ENCODE measurements at regions not wholly inside any gene's neighbourhood (a gene's known extent, or its start where the extent isn't known, plus 50 kb on each side); places are given as distances from the start of the nearest gene placed in this dataset.

DNA sequence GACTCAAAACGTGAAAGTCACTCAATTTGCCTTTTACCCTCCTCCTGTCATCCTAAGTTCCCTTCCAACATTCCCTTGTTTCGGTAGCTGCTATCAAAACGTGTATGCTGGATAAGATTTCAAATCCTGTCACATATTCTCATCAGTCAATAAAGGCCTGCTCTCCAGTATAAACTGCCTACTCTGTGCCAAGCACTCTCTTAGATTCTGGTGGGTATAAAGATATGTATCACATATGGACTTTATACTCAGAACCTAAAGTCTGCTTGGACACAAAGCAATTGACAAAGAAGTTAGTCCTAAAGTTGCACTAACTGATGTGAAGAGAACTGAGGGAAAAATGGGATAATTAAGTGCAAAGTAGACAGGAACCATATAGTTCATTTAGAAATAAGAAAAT lies 476.6 kb upstream of the MARCKS start:
- TF ChIP-seq POLR2AphosphoS5 (IDR thresholded peaks at IDR 0.05): no peak
- TF ChIP-seq, protein P1, sequence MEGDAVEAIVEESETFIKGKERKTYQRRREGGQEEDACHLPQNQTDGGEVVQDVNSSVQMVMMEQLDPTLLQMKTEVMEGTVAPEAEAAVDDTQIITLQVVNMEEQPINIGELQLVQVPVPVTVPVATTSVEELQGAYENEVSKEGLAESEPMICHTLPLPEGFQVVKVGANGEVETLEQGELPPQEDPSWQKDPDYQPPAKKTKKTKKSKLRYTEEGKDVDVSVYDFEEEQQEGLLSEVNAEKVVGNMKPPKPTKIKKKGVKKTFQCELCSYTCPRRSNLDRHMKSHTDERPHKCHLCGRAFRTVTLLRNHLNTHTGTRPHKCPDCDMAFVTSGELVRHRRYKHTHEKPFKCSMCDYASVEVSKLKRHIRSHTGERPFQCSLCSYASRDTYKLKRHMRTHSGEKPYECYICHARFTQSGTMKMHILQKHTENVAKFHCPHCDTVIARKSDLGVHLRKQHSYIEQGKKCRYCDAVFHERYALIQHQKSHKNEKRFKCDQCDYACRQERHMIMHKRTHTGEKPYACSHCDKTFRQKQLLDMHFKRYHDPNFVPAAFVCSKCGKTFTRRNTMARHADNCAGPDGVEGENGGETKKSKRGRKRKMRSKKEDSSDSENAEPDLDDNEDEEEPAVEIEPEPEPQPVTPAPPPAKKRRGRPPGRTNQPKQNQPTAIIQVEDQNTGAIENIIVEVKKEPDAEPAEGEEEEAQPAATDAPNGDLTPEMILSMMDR (IDR thresholded peaks at IDR 0.05): no peak
- no peak for TF ChIP-seq POLR2A (IDR thresholded peaks at IDR 0.05)
- DNase-seq (ENCODE audit: low spot score in 2 of 2): no peak
- H3K27me3 ChIP-seq: no peaks in the 10 kb centered on the region
- intact Hi-C loops (cut with DNase I; ENCODE audit: low total_unique reads): no loop called here
- no peaks in the 10 kb centered on the region for H3K9me3 ChIP-seq
- no peaks in the 10 kb centered on the region for H3K36me3 ChIP-seq
- peaks cover 0 to 3% of the 10 kb centered on the region in 2 donors for H3K4me1 ChIP-seq
- H3K27ac ChIP-seq: no peak overlapping the region
- no peak overlapping the region for H3K4me3 ChIP-seq

DNA sequence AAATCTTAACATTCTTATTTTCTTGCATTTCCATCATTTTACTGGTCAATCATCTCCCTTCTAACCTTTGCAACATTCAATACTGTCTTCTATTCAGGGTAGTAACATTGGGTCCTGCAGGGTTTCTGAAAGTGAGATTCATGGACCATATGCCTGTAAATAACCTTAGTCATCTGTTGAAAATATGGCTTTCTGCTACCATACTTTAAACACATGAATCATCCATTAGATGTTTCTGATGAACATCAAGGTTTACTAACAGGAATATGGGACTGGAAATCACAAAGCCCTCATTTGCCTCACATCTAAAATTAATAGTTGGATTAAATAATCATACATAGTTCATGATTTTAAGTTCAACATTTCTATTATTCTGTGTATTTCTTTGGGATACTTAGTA lies 475.9 kb upstream of the MARCKS start:
- no peak overlapping the region for H3K4me3 ChIP-seq
- intact Hi-C loops (cut with DNase I; ENCODE audit: low total_unique reads): no loop called here
- no peaks in the 10 kb centered on the region for H3K27me3 ChIP-seq
- peaks cover 0 to 3% of the 10 kb centered on the region in 2 donors for H3K4me1 ChIP-seq
- no peaks in the 10 kb centered on the region for H3K9me3 ChIP-seq
- H3K36me3 ChIP-seq: no peaks in the 10 kb centered on the region
- no peak for TF ChIP-seq POLR2AphosphoS5 (IDR thresholded peaks at IDR 0.05)
- TF ChIP-seq, protein P1 (IDR thresholded peaks at IDR 0.05): no peak
- no peak for TF ChIP-seq POLR2A (IDR thresholded peaks at IDR 0.05)
- DNase-seq (ENCODE audit: low spot score in 2 of 2): no peak
- no peak overlapping the region for H3K27ac ChIP-seq

DNA sequence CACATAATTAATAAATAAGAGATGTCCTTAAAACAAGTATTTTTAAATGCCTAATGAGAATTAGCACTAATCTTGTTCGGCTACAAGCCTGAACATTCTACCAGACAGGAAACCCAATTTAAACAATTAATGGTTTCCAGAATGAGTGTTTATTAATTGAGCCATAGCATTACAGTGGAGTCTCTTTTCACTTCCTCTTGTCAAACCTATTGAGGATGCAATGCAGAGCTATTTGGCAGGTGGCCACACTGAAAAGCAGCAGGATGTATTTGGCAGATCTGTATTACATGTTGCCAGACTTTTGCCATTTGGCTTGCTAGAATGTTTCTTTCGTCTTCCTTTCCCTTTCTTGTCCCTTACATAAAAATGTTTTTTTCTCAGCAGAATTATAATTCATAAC lies 475.2 kb upstream of the MARCKS start:
- H3K27me3 ChIP-seq: no peaks in the 10 kb centered on the region
- no peaks in the 10 kb centered on the region for H3K36me3 ChIP-seq
- DNase-seq (ENCODE audit: low spot score in 2 of 2): peak in 1 of 2 donors; percentile 35
- peaks cover 0 to 2% of the 10 kb centered on the region in 2 donors for H3K4me1 ChIP-seq
- H3K4me3 ChIP-seq: no peak overlapping the region
- H3K27ac ChIP-seq: no peak overlapping the region
- intact Hi-C loops (cut with DNase I; ENCODE audit: low total_unique reads): no loop called here
- H3K9me3 ChIP-seq: no peaks in the 10 kb centered on the region
- TF ChIP-seq, protein P1 (IDR thresholded peaks at IDR 0.05): no peak
- no peak for TF ChIP-seq POLR2A (IDR thresholded peaks at IDR 0.05)
- TF ChIP-seq POLR2AphosphoS5 (IDR thresholded peaks at IDR 0.05): no peak

DNA sequence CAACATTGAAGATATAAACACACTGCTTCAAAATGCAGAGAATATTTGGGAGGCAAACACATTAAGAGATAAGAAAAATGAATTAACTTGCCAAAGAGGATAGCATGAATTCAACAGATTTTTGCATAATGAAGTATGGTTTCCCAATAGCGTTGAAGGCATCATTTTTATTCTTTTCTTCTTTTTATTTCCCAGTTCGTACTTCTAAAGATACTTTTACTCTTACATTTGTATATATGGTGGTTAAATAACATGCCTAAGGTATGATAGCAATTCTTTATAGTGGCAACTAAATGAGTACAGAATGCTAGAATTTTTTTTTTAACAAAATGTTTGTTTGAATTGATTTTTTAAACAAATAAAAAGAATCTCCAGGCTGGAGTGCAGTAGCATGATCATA lies 473.4 kb upstream of the MARCKS start:
- TF ChIP-seq POLR2AphosphoS5 (IDR thresholded peaks at IDR 0.05): no peak
- TF ChIP-seq, protein P1 (IDR thresholded peaks at IDR 0.05): no peak
- TF ChIP-seq POLR2A (IDR thresholded peaks at IDR 0.05): no peak
- Histone ChIP-seq H3K4me1 (no peaks in the 10 kb centered on the region), H3K36me3 (no peaks in the 10 kb centered on the region), H3K27ac (no peak overlapping the region), H3K9me3 (no peaks in the 10 kb centered on the region), H3K27me3 (no peaks in the 10 kb centered on the region), H3K4me3 (no peak overlapping the region)
- DNase-seq (ENCODE audit: low spot score in 2 of 2): no peak
- intact Hi-C loops (cut with DNase I; ENCODE audit: low total_unique reads): no loop called here

DNA sequence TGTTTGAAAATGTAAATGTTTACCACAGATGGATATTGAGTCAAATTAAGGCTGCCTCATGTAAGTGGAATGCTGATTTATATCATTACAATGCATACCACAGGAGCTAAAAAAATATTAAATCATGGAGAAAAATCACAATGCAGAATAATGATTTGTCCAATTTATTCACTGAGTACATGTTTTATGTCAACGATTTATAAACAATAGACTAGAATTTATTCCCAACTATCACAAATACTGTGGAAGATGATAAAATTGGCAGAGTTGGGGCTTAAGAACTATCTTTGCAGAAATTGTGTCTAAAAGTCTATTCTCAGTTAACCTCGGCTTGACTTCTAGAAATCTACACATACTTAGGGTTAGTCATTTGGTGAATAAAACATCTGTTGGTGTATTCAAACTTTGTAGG lies 472.1 kb upstream of the MARCKS start:
- no peak for TF ChIP-seq POLR2A (IDR thresholded peaks at IDR 0.05)
- TF ChIP-seq, protein P1 (IDR thresholded peaks at IDR 0.05): no peak
- TF ChIP-seq POLR2AphosphoS5 (IDR thresholded peaks at IDR 0.05): no peak
- no peaks in the 10 kb centered on the region for H3K27me3 ChIP-seq
- intact Hi-C loops (cut with DNase I; ENCODE audit: low total_unique reads): no loop called here
- no peak overlapping the region for H3K27ac ChIP-seq
- H3K4me1 ChIP-seq: no peaks in the 10 kb centered on the region
- no peaks in the 10 kb centered on the region for H3K9me3 ChIP-seq
- no peak for DNase-seq (ENCODE audit: low spot score in 2 of 2)
- H3K4me3 ChIP-seq: no peak overlapping the region
- no peaks in the 10 kb centered on the region for H3K36me3 ChIP-seq
